NCI-H1092 treated with DMSO at 0.1 percent for 48 hours (cell line): ENCODE measurements at regions not wholly inside any gene's neighbourhood (a gene's known extent, or its start where the extent isn't known, plus 50 kb on each side); places are given as distances from the start of the nearest gene placed in this dataset.

Experiments
- DNase-seq: peaks from one replicate; lab custom pipeline; 2025; lab: John Stamatoyannopoulos, UW

DNA sequence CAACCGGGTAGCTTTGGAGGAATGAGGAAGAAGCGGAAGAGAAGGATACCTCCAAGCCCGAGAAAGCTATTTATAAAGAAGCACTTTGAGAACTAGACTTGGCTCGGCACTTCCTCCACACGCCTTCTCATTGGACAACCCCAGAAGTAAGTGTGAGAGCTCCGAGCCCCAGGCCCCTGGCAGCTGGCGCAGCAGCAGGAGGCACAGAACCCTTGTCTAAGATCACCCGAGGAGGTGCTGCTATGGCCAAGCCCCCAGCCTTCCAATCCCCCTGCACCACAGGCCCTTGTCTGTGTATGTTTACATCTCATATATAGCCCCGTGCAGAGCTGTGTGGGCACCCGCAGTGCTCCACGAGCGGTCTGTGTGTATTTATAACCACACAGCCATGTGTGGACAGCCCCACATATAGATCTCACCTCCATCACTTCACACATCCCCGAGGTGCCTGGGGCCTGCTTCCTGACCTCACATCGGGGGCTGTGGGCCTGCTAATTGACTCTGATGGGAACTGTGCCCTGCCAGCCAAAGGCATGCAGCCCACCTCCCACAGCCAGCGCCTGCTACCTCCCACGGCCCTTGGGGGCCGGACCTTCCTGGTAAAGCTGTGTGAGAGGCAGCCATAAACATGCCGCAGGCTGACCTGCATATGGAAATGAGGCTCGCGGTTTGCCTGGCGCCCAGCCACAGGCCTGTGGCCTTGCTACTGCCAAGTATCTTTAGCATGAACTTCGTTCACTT, 96.1 kb downstream of the C17orf67 start:
- DNase-seq: no peak

DNA sequence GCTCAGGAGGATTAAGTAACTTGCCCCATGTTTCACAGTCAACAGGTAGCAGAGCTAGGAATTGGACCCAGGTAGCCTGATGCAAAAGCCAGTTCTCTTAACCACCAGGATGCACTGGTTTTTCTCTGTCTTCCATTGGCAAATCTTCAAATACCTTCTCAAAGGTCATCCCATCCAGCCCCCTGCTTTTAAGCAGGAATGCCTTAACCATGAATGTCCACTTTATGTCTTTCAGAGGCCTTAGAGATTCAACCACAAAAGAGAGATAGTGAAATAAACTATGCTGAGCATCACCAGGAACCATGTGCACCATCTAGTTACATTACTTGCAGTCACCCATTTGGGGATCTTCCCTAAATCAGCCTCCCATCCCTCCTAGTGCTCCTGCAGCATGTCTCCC, 94.3 kb downstream of the C17orf67 start:
- no peak for DNase-seq

DNA sequence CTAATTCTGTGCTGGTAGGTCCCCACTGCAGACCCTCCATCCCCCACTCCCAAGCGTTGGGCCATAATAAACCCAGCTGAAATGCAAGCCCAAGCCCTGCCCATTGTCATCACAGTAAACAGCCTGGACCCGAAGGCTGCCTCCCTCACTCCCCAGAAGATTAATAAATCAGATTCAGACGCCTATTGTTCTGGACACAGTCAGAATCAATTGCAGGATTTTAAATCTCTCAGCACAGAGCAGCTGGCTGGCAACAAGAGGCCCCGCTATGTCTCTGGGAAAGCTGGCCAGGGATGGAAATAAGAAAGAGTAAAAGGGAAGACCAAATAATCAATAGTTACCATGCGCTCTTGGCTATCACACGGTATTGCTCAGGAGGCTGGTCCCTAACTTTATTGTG, 93.9 kb downstream of the C17orf67 start:
- no peak for DNase-seq

DNA sequence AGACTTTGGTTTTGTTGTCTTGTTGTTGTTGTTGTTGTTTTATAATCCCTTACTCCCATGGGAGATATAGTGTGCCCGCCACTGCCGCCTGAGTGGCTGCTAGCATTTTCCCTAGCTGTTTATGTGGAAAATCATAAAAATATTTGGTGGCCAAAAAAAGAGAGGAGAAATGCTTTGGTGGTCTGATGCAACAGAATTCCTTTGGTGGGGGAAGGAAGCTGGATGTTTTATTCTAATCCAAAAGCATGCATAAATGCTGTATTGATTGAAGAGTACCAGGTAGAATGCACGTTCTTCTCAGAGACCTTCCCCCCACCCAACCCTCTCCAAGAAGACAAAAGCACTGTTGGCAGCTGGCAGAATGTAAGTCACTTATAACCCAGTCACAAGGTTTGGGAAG, 93.2 kb downstream of the C17orf67 start:
- no peak for DNase-seq
